IMR-90 (cell line): ENCODE measurements at regions not wholly inside any gene's neighbourhood (a gene's known extent, or its start where the extent isn't known, plus 50 kb on each side); places are given as distances from the start of the nearest gene placed in this dataset.

Experiments used
- CHD1 ChIP-seq: IDR thresholded peaks from 2 replicates; pipeline ENCODE4 v1.6.1; 2012; ENCODE audit warnings: low read depth, low read length, improper control_type of control experiment
- FOS ChIP-seq: fragments of 150-350 bp; IDR thresholded peaks from 2 replicates; pipeline ENCODE4 v1.6.1; 2016; ENCODE audit warnings: low read depth, low read length
- MAFK ChIP-seq: IDR thresholded peaks from 2 replicates; pipeline ENCODE4 v1.6.1; 2012; ENCODE audit warnings: low read depth, low read length, improper control_type of control experiment
- MXI1 ChIP-seq: IDR thresholded peaks from 2 replicates; pipeline ENCODE4 v1.6.1; 2012; ENCODE audit warnings: low read depth, mild to moderate bottlenecking, low read length, moderate library complexity, borderline replicate concordance
- NFE2L2 ChIP-seq: fragments of 150-350 bp; IDR thresholded peaks from 2 replicates; pipeline ENCODE4 v1.6.1; 2016; ENCODE audit warnings: low read depth, mild to moderate bottlenecking, low read length
- POLR2A ChIP-seq: IDR thresholded peaks from 2 replicates; pipeline ENCODE4 v1.6.1; 2012; ENCODE audit warnings: mild to moderate bottlenecking, low read depth, low read length
- RAD21 ChIP-seq: IDR thresholded peaks from 2 replicates; pipeline ENCODE4 v1.6.1; 2012; ENCODE audit warnings: low read length, improper control_type of control experiment
- SMC3 ChIP-seq: fragments of 150-350 bp; IDR thresholded peaks from 2 replicates; pipeline ENCODE4 v1.6.1; 2016; ENCODE audit warnings: low read depth, mild to moderate bottlenecking, antibody characterized with exemption, low read length, moderate library complexity
- TF ChIP-seq, protein P1 (sequence below): conservative IDR thresholded peaks from 2 replicates; pipeline ENCODE4 v1.5.1; 2012; ENCODE audit warnings: mild to moderate bottlenecking, low read depth, low read length, improper control_type of control experiment
- TF ChIP-seq, protein P2 (sequence below): fragments of 150-350 bp; IDR thresholded peaks from 2 replicates; pipeline ENCODE4 v1.6.1; 2017; ENCODE audit warnings: mild to moderate bottlenecking, antibody characterized with exemption, low read length, low read depth

DNA sequence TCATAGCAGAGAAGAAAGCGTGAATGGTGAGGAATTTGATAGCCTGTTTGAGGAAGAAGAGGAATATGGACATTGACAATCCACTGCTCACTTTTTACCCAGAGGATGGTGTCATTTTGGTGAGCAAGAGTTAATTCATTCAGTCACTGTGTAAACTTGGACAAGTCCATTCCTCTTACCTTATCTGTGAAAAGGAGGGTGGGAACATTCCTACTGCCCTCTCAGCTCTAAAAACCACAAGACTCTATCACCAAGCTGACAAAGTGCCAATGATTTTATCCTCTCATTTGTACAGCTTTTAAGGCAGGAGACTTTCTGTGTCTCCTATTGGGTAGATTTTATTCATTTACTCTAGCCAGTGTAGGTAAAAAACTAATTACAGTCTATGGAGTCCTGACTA is 103.8 kb downstream of the LUZP4 start:
- TF ChIP-seq POLR2A (no peak), MXI1 (no peak), RAD21 (no peak), MAFK (no peak), FOS (no peak), NFE2L2 (no peak), SMC3 (no peak), CHD1 (no peak)
- TF ChIP-seq, protein P1, sequence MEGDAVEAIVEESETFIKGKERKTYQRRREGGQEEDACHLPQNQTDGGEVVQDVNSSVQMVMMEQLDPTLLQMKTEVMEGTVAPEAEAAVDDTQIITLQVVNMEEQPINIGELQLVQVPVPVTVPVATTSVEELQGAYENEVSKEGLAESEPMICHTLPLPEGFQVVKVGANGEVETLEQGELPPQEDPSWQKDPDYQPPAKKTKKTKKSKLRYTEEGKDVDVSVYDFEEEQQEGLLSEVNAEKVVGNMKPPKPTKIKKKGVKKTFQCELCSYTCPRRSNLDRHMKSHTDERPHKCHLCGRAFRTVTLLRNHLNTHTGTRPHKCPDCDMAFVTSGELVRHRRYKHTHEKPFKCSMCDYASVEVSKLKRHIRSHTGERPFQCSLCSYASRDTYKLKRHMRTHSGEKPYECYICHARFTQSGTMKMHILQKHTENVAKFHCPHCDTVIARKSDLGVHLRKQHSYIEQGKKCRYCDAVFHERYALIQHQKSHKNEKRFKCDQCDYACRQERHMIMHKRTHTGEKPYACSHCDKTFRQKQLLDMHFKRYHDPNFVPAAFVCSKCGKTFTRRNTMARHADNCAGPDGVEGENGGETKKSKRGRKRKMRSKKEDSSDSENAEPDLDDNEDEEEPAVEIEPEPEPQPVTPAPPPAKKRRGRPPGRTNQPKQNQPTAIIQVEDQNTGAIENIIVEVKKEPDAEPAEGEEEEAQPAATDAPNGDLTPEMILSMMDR = no peak
- TF ChIP-seq, protein P2, sequence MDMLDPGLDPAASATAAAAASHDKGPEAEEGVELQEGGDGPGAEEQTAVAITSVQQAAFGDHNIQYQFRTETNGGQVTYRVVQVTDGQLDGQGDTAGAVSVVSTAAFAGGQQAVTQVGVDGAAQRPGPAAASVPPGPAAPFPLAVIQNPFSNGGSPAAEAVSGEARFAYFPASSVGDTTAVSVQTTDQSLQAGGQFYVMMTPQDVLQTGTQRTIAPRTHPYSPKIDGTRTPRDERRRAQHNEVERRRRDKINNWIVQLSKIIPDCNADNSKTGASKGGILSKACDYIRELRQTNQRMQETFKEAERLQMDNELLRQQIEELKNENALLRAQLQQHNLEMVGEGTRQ = no peak
